T-helper 22 cell (primary cell): ENCODE measurements at regions not wholly inside any gene's neighbourhood (a gene's known extent, or its start where the extent isn't known, plus 50 kb on each side); places are given as distances from the start of the nearest gene placed in this dataset.

ENCODE experiments used
- DNase-seq: peaks from one replicate; pipeline ENCODE4 v3.0.0-alpha.2; 2020; ENCODE audit warnings: low read depth

DNA sequence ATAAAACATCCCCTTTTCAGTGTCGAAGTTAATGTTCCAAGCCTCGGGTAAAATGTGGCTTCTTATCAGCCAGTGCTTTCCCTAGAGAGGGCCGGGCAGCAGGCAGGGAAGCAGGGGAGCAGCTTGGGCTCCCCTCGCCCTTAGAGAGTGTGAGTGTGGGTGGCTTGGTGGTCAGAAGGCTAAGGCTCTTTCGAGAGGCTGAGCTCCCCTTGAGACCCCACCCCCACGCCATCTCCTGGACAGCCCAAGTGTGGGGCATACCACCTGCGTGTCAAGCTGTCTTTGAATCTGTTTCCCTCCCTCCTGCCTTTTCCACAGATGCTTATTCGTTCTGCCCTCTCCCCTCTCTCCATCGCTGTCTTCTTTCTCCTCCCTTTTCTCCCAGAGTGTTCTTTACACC, 95.1 kb upstream of the FOXP4 start:
- no peak for DNase-seq

DNA sequence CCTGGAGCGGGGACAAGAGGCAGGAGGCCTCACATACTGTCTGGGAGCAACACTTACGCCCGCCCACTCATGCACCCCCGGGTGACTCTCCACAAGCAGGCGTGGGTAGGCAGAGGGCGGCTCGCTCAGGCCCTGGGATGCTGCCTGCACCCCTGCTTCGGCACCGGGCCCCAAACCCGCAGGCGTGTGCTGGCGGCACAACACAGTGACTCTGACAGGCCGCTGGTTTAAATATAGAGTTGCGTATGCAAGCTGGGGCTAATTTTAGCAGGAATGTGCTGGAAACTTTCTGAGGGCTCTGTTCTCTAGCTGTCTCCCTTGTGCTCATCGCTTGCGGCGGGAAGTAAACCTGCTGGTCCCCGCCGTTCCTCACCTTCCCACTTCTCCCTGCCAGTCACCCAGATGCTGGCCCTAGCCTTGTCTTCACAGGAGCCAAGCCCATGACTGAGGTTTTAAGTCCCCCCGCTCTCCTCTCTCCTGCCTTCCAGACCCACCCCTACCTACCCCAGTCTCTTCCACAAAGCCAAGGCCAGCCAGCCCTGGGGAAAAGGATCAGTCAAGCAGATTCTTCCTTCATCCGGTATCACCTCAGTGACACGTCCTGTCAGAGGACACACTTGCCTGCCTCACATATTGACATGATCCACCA, 94.5 kb upstream of the FOXP4 start:
- DNase-seq: no peak

DNA sequence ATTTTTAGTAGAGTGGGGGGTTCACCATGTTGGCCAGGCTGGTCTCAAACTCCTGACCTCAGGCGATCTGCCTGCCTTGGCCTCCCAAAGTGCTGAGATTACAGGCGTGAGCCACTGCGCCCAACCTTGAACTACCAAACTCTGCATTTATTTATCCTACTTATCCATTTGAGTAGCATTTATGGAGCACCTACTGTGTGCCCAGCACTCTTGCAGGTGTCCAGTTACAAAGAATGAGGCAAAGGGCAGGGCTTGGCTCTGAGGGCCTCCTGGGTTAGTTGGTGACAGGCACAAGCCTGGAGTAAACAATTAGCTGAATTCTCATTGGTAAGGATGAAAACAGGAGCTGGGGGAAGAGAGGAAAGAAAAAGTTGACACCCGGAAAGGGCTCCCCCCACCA, 93.4 kb upstream of the FOXP4 start:
- DNase-seq: no peak

DNA sequence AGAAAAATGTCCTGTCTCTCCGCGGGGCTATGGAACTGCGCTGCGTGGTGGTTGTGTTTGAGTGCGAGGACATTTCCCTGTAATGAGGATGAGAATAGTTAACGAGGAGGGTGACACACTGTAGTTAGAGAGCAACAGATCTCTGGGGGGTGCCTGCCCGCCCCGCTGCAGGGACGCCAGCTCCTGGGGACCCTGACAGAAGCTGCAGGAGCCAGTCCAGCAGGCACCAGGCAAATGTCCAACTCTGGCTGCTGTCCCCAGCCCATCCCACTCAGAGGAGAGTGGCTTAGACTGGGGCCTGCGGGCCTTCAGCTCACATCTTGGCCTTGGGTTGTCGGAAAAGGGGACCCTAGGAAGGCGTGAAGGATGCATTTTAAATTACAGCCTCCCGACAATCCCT, 92.9 kb upstream of the FOXP4 start:
- no peak for DNase-seq

DNA sequence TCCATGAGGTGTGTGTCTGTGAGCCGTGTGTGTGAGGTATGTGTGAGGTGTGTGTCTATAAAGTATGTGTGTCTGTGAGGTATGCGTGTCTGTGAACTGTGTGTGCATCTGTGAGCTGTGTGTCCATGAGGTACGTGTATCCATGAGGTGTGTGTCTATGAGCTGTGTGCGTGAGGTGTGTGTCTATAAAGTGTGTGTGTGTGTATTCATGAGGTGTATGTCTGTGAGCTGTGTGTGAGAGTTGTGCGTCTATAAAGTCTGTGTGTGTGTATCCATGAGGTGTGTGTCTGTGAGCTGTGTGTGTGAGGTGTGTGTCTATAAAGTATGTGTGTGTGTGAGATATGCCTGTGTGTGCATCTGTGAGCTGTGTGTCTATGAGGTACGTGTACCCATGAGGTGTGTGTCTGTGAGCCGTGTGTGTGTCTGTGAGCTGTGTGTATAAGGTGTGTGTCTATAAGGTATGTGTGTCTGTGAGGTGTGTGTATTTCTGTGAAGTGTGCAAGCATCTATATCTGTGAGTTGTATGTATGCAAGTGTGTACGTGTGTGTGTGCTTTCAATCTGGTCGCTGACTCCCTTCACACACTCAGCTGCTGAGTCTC, 91.9 kb upstream of the FOXP4 start:
- DNase-seq: no peak

DNA sequence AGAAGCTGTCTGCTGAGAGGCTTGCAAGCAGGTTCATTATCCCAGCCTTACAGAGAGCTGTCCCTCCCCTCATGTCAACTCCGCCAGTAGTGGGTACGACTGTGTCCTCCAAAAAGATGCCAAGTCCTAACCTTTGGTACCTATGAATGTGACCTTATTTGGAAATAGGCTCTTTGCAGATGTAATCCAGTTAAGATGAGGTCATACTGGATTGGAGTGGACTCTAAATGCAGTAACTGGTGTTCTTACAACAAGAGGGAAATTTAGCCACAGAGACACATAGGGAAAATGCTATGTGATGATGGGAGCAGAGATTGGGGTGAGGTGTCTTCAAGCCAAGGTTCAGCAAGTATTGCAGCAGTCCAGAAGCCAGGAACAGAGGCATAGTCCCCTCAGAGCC, 90.8 kb upstream of the FOXP4 start:
- no peak for DNase-seq

DNA sequence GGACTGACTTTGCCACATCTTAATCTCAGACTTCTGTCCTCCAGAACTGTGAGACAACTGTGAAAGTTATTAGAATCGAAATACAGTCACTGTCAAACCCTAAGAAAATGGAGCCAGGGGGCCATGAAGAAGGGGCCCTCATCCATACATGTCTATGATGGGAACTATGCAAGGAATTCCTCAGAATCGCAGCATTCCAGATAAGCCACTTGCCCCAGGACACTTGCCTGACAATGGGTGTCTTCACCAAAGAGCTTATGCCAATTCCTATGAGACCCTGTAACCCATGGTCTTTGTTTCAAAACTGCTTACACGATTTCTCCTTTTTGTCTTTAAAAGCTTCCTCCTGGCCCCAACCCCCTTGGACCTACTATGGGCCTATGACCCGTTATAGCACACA, 90.4 kb upstream of the FOXP4 start:
- no peak for DNase-seq

DNA sequence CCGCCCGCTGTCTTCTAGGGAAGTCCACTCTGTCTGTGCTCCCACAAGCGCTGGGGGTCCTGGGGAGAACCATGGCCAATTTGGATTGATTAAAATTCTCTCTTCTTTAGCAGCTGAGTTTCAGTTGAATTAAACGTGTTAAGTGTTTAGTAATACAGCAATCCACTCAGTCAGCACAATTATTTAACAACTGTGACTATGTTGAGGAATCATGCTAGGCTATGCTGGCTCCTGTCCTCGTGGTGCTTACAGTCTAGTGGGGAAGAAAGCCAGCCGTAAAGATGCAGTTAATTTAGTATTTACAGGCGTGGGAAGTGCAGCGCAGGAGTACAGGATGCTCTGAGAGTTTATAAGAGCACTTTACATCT, 88.9 kb upstream of the FOXP4 start:
- DNase-seq: no peak

DNA sequence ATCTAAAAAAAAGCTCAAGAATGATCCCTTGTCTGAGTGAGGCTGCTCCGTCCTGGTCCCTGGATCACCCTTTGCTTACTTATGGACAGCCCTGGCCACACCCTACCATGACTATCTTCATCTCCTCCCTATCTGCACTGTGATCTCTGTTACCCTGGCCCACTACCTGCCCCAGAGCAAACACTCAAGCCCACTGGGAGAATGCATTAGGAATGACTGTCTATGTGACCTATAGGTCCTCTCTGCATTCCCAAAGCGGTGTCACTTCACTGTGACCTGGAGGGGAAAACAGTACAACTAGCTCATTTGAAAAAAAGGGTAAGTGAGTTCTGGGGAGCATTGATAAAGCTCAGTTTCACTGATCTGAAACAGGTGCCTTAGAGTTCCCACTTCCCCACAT, 86.4 kb upstream of the FOXP4 start:
- no peak for DNase-seq

DNA sequence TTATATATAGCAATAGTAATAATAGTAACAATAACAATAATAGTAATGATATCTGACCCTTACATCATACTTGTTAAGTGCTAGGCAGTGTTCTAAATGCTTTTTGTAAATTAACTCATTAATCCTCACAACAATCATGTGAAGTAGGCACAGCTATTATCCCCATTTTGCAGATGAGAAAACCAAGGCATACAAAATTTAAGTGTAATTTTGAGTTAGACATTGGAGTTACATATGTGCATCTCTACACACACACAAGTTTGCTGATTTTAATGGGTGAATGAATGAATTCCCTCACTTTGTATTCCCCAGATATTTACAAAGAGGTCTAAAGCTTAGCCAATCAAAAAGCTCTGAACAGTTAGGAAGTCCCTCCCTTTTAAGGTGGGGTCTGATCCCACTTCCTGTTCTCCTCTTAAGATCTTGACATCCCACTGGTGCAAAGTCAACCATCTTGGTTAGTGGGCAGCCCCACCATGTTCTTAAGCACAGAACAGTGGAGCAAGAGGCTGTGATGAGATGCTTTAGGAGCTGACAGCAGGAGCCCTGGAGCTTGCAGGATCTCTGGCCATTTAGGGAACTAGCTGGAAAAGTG, 85.3 kb upstream of the FOXP4 start:
- no peak for DNase-seq

DNA sequence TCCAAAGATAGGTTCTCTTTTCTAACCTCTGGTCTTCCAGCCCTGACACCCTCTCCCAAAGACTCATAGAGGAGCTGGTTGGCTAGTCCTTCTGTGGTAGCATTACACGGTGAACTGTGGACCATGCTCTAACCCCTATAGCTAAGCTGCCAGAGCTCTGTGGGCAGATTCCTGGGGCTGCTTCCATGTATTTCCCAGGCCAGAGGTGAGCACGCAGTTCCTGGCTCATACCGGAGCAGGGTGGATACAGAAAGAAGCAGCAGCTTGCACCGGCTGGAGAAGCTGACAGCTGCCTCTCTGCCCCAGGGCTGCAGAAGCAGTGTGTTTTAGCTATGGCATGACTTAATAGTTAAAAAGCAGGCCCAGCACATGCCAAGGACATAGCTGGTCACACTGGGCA, 84.1 kb upstream of the FOXP4 start:
- DNase-seq: no peak

DNA sequence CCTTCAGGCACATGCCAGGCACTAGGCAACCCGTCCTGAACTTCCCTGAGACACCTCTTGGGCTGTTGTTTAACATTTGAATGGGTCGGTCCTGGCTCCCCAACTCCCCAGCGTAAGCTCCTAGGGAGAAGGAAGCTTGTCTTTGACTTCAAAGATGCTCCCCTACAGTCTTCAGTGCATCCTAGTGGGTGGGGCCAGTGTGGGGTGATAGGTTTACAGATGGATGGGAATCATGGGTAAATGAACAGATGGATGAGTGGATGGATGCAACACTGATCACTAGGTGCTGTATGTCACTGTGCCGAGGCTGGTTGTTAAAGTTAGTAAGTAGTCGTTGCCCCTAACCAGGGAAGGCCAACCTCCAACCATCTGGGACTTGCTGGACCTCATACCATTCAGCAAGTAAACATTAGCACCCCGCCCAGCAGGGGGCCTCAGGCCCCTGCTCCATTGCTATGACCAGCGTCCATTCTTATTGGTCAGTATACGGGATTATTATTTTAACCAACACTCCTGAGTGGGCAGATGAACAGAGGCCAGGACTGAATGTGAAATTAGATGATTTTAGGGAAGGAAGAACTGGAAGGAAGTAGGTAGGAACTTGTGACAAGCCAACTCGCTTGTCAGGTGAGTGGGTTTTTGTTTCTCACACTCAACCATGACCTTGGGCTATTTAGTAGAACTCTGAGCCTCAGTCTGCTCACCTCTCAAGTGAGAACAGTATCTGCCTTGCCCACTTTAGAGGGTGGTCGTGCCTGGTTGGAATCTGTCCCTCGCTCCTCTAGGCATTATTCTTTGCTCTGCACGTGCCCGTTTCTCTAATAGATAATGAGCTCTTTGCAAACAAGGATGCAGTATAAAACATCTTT, 82.9 kb upstream of the FOXP4 start:
- no peak for DNase-seq

DNA sequence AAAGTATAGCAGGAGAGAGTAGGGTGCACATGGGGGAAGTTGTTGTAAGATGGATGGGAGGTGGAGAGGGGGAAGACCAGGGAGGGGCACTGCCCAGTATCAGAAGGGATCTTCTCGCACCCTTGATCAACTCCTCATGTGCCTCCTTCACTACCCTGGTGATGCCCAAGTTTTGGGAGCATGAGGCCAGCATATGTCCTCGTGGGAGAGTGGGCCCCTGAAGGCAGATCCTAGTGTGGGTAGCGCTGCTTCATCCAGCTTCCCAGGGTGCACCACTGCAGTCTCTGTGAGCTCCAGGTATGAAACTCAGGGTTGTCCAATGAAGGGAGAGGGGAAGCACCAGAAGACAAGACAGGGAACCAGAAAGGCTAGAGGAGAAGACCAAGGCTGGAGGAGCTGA, 82.2 kb upstream of the FOXP4 start:
- no peak for DNase-seq

DNA sequence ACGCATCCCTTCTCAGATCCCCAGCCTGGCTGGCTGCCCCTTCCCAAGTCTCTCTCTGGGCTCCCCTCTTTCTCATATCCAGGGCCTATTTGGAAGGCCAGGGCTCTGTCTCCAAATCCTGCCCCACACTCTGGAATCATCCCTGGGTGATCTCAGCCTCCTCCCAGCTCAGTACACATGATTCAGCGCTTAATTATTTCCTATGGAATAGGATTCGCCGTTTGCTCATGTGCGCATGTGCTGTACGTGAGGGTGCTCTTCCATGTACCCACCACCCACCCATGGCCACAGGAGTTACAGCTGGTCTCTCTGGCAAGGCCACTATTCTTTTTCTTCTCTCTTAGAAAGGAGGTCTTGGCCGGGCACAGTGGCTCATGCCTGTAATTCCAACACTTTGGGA, 81.7 kb upstream of the FOXP4 start:
- no peak for DNase-seq

DNA sequence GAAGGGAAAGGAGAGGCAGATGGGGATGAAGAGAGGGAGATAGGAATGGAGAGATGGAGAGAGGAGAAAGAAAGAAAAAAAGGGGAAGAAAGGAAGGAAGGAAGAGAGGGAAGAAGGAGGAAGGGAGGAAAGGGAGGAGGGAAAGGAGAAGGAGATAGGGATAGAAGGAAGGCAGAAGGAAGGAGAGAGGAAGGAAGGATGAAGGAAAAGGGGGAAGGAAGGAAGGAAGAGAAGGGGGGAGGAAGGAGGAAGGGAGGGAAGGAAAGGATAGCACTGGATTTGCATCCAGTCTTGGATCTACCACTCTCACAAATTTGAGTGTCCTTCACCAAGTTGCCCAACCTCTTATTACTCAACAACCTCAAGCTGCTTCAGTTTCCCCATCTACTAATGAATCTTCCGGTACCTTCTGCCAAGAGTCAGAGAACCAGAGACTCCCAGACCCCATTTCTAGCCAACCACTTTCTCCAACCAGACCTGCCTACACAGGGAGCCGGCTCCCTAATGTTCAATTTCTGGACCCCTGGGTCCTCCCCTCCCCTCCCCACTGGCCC, 79.7 kb upstream of the FOXP4 start:
- no peak for DNase-seq

DNA sequence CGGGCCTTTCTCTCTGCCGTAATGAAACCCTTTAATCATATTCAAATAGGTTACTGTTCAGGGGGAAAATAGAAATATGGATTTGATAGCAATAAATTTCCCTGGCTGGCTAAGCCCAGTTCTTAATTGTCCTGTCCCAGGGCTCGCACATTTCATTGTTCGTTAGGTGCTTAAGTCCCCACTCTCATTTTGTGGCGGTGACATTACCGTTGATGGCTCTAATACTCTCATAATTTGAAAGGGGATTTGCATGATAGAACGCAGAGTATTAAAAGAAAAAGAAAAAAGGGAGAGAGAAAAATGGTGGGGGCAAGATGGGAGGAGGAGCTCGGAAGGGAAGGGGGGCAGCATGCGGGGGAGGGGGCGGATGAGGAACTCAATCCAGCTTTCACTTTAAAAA, 79.1 kb upstream of the FOXP4 start:
- DNase-seq: no peak

DNA sequence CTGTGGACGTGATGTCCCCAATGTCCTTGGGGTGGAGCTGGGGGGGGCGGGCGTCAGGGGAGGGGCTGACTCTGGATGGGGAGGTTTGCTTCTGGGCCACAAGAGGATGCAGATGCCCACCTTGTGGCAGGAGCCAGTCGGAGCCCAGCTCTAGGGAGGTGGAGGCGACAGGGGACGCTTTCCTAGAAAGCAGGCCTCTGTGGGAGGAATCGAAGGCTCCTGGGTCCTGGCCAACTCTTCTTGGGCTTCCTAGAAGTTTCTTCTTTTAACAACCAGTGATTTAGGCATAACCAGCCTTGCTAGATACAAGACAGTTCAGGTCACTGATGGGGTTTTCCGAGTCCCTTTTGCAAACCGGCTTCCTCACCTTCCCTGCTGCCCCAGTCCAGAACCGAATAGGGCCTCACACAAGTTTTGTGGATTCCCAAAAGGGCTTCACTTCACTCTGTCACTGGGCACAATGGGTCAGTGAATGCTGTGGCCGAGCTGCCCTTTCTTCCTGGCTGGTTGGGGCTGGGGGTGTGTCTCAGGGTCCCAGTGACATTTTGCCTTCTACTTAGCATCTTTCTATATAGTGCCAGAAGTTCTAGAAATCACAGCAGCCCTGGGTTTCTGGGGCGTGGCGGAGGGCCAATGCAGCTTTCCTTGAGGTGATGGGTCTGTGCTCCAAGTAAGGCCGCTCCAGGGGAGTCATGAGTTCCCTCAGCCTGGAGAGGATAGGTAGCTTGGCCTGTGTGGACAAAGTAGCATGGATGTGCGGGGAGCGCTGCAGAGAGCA, 78.4 kb upstream of the FOXP4 start:
- DNase-seq: no peak

DNA sequence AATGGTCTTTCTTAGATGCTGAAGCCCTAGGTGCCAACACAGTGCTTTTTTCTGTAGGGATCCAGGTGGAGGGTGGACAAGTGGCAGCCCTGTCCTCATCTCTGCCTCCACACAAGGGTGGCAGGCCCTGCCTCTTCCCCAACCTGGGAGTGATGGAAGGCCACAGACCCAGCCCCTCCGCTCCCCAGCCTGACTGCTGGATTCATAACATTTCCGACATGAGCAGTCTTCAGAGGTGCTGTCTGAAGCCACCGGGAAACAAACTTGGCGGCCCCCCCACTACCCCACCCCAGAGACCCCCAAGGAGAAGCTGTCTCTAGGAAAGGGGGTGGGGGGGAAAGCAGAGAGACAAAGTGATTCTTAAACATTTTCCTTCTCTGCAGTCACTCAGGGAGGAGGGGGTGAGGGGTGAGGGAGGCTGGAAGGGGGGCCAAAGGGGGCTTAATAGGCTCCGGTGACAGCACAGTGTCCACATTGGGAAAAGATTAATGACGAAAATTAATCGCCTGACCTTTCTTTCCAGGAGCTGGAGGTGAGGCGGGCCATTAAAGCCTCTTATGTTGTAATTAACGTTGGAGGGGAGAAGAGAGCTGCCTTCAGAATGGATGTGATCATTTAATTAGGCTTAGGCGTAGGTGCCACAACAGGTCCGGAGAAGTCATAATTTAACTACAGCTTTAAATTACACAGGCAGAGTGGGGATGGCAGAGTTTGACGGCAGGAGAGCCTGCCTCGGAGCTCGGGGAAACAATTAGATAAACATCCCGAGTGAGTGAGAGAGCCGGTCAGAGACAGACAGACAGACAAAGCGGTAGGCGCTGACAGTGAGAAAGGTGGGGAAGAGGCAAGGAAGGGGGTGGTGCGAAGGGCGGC, 76.8 kb upstream of the FOXP4 start:
- no peak for DNase-seq

DNA sequence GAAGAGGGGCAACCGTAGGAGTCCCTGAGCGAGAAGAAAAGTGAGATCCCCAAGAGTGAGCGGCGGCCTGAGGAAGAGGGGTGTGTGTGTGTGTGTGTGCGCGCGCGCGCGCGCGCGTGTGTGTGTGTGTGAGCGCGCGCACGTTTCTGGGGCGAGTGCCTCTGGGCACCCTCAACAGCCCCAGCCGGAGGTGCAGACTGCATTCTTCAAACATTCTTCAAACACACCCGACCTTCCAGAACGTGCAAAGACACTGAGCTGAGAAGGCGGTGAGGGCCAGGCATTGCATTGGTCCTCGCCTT, 76.2 kb upstream of the FOXP4 start:
- DNase-seq: no peak

DNA sequence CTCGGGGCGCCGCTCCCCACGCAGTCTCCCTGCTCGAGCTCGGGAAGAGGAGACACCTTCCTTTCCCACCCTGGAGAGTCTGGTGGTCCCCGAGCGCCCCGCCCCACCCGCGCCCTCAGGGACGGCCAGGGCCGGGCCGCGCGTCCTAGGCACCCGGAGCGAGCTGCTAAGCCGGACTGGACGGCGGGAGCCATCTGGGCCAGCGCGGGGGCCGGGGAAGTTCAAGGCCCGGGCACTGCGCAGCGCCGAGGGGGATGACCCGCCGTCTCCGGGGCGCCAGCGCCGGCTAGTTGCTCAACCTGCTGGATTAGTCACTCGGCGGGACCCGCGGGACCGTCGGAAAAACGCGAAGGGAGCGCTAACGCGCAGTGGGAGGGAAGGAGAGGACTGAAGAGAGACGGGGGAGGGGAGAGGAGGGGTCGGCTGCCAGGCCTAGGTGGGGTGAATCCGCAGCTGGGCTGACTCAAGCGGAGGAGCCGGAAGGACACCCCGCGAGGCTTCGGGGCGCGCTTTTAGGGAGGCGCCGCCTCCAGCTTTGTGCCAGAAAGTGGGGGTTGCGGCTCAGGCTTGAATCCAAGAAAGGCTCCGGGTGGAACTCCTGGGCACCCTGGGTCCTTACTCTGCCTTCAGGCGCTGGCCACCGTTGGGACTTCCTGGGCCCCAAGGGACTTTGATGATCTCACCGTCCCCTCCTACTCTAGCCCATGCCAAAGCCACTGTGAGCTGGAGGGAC, 75.7 kb upstream of the FOXP4 start:
- DNase-seq: no peak
